WI38 (cell line): ENCODE measurements at regions not wholly inside any gene's neighbourhood (a gene's known extent, or its start where the extent isn't known, plus 50 kb on each side); places are given as distances from the start of the nearest gene placed in this dataset.

Source experiments
- H3K4me3 ChIP-seq: 2 replicates; pipeline ENCODE4 v1.5.1; 2011; ENCODE audit warnings: low read depth, mild to moderate bottlenecking, control low read depth, low read length
- TF ChIP-seq, protein P1 (sequence below): IDR thresholded peaks from 2 replicates; pipeline ENCODE4 v1.5.1; 2012; ENCODE audit warnings: low read depth, mild to moderate bottlenecking, control low read depth, low read length

- H3K4me3 ChIP-seq, result no peak overlapping the region
- TF ChIP-seq, protein P1, sequence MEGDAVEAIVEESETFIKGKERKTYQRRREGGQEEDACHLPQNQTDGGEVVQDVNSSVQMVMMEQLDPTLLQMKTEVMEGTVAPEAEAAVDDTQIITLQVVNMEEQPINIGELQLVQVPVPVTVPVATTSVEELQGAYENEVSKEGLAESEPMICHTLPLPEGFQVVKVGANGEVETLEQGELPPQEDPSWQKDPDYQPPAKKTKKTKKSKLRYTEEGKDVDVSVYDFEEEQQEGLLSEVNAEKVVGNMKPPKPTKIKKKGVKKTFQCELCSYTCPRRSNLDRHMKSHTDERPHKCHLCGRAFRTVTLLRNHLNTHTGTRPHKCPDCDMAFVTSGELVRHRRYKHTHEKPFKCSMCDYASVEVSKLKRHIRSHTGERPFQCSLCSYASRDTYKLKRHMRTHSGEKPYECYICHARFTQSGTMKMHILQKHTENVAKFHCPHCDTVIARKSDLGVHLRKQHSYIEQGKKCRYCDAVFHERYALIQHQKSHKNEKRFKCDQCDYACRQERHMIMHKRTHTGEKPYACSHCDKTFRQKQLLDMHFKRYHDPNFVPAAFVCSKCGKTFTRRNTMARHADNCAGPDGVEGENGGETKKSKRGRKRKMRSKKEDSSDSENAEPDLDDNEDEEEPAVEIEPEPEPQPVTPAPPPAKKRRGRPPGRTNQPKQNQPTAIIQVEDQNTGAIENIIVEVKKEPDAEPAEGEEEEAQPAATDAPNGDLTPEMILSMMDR, result no peak
Observed at GRCh38 chr1:228898582-228898992, 163.3 kb downstream of the RHOU start.

DNA sequence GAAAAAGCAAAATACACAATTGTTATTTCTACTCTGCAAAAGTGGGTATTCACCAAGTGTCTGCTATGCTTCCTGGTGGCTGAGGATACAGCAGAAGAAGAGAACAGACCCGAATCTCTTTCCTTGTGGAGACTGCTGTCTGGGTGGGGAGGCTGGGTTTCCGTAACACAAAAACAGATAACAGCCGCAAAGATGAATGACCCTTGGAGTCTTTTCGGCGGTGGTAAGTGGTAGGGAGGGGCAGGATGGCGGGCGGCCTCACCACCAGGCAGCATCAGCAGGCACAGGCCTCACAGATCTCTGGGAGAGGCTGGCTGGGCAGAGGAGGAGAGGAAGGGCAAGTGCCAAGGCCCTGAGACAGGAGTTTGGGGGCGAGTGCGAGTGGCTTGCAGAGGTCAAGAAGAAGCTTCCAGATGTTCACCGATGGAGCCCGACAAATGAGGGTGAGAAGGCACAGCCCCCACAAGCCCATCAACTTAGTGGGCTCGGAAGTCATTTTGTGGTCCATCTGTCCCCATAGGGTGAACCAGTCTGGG lies 164.2 kb downstream of the RHOU start:
- H3K4me3 ChIP-seq, result no peak overlapping the region
- TF ChIP-seq, protein P1, result no peak

DNA sequence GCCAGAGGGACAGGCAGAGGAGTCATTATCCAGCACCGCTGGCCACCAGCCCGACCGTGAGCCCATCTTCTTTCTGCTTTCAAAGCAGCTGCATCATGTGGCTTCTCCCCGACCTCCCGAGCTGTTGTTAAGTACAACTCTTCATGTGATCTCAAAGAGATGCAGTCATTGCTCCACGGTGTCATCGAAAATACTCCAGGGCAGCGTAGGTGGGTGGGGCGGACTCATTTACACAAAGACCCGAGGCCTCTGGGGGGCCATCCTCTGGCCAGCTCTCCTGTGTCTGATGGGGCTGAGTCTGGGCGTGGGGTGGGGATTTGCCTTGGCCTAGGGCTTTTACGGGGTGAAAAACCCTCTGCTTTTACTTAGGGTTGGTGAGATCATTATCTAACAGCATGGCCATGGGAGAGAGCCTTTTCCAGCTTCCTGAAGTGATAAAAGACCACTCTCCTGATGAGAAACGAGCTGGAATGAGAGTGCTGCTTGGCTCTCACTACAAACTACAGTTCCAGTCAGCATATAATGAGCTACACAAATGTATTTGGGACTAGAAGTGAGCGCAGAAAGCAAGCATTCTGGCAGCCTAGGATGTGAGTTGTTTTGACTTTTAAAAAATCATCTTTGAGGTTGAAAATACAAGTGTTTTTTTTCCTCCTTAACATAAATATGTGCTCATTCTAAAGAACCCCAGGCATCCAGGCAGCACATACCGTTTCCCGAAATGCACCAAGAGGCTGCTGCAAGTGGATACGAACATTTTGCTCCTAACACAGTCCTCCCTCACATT lies 165.0 kb downstream of the RHOU start:
- no peak overlapping the region for H3K4me3 ChIP-seq
- TF ChIP-seq, protein P1, result no peak

DNA sequence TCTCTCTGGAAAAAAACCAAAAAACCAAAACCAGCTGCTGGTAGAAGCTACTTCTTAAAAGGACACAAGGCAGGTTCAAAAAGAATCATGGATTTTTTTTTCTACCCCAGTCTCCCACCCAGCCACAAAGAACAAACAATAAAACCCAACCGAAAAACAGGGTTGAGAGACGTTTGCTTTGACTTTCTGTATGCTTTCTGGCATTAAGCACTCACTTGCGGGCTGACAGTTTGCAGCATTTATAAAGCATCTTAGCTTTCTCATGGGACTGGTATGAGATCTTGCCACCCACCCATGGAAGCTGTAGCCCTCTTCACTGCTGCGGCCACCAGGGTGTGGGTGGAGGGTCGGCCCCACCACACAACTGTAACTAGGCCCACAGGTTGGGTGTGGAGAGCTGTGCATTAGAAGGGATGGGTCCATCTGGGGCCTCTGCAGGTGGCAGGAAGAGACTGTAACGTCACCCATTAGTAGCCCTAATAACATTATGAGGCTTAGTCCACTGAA lies 165.7 kb downstream of the RHOU start:
- TF ChIP-seq, protein P1, result no peak
- no peak overlapping the region for H3K4me3 ChIP-seq

DNA sequence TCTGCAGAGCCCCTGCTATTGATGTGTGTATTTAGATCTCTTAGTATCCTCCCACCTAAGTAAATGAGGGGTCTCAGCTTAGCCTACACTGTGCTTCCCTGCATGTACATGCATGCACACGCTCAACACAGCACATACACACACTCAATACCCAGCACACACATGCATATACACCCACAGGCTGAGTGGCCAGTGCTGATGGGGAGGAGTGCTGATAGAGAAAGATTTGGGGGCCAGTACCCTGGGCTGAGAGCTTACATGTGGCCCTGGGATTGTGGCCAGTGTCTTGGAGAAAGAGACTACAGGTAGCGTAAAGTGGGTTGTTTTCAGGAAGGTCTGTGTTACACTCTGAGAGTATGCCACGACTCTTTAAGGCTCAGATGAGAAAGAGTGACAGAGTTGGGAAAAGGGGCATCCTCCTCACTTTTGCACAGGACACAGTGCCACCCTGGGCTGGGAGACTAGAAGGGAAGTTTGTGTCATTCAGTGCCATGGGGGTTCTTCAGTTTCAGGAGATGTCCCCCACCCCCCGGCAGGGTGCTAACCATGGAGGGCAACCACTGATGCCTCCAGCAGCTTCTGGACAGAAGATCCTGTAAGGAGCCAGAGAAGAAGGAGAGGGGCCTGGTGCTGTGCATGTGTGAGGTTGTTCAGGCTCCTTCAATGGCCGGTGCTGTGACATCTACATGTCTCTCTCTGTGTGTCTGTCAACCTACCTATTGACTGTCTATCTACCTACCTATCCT lies 166.8 kb downstream of the RHOU start:
- no peak overlapping the region for H3K4me3 ChIP-seq
- TF ChIP-seq, protein P1, result no peak

DNA sequence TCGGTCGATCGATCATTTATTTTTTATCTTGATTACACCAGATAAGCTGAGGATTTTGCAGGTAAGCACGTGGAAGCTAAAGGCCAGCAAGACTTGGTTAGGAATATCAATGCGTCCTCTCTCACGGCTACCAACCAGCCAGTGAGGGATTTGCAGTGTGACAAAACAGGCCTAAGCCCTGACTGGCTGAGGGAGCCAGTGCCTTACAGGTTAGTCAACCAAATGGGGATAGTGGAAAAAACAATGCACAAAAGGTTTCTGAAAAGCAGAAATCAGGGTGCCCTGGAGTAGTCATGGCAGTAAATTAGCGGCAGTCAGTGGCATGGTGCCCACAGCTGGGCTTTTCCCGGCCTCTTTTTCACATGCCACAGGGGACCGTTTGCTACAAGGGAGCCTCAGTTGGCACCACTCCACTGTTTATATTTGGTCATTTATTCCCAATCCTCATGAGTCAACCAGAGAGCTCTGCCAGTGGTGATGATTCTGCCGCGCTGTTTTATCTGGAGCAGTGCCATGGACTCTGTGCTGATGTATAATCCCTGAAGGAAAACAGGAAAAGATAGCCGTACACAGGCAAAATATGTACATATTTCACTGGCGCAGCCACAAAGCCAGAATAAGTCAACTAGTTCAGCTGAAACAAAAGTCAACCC lies 167.6 kb downstream of the RHOU start:
- H3K4me3 ChIP-seq, result no peak overlapping the region
- TF ChIP-seq, protein P1, result no peak
